ENCODE measurements at regions not wholly inside any gene's neighbourhood (a gene's known extent, or its start where the extent isn't known, plus 50 kb on each side); places are given as distances from the start of the nearest gene placed in this dataset.

GRCh38 chr1:238960071-238960470, 426.3 kb upstream of the CHRM3 start:
- TF ChIP-seq CTCF (IDR thresholded peaks at IDR 0.05; ENCODE audit: low read depth, low read length, missing input control) (no peak), TAF1 (conservative IDR thresholded peaks at IDR 0.05) (no peak), GABPA (IDR thresholded peaks at IDR 0.05 in 1 of 2, conservative IDR thresholded peaks at IDR 0.05 in 1 of 2) (no peak), YY1 (IDR thresholded peaks at IDR 0.05) (no peak), RAD21 (IDR thresholded peaks at IDR 0.05) (no peak)
- TF ChIP-seq, protein P1, sequence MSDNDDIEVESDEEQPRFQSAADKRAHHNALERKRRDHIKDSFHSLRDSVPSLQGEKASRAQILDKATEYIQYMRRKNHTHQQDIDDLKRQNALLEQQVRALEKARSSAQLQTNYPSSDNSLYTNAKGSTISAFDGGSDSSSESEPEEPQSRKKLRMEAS (IDR thresholded peaks at IDR 0.05), result no peak
